Thoracic aorta (tissue), 2 donors: ENCODE measurements at regions not wholly inside any gene's neighbourhood (a gene's known extent, or its start where the extent isn't known, plus 50 kb on each side); places are given as distances from the start of the nearest gene placed in this dataset.

ENCODE experiments used
- ATAC-seq: fragments of 150-250 bp; one replicate; pipeline ENCODE4 v1.8.0; 2017; ENCODE audit warnings: low read depth; ENCODE audit not compliant: insufficient number of reproducible peaks, low FRiP score
- DNase-seq: peaks from one replicate; pipeline ENCODE4 v3.0.0-alpha.2; 2020; ENCODE audit warnings: low spot score
- H3K27ac ChIP-seq, 2 donors: fragments of 200-600 bp; sonication (generic); 1 replicate in 1 of 2; 2 replicates in 1 of 2; pipeline ENCODE4 v1.5.1; 2016; ENCODE audit warnings: mild to moderate bottlenecking in 2 of 2, moderate library complexity in 2 of 2
- H3K27me3 ChIP-seq: fragments of 200-600 bp; sonication (generic); replicated peaks from 2 replicates; pipeline ENCODE4 v1.6.0; 2016; ENCODE audit warnings: mild to moderate bottlenecking; ENCODE audit not compliant: insufficient read depth
- H3K36me3 ChIP-seq: fragments of 200-600 bp; sonication (generic); one replicate; pipeline ENCODE4 v1.5.1; 2016
- H3K4me1 ChIP-seq, 2 donors: fragments of 200-600 bp; sonication (generic); 1 replicate in 1 of 2; 2 replicates in 1 of 2; pipeline versions ENCODE4 v1.5.1 to v1.6.0; 2016; ENCODE audit warnings: low read depth in 2 of 2, mild to moderate bottlenecking in 1 of 2; ENCODE audit not compliant: control insufficient read depth in 1 of 2
- H3K4me3 ChIP-seq: fragments of 200-600 bp; sonication (generic); 2 replicates; pipeline ENCODE4 v1.5.1; 2016; ENCODE audit warnings: mild to moderate bottlenecking
- H3K9me3 ChIP-seq: fragments of 200-600 bp; sonication (generic); 2 replicates; pipeline ENCODE4 v1.5.1; 2016
- TF ChIP-seq, protein P1 (sequence below): fragments of 200-600 bp; sonication (generic); IDR thresholded peaks from one replicate; pipeline ENCODE4 v1.5.1; 2019; ENCODE audit warnings: antibody characterized with exemption

- DNase-seq (no peak), ATAC-seq (no peak)
- no peak overlapping the region for H3K4me3 ChIP-seq
- TF ChIP-seq, protein P1, sequence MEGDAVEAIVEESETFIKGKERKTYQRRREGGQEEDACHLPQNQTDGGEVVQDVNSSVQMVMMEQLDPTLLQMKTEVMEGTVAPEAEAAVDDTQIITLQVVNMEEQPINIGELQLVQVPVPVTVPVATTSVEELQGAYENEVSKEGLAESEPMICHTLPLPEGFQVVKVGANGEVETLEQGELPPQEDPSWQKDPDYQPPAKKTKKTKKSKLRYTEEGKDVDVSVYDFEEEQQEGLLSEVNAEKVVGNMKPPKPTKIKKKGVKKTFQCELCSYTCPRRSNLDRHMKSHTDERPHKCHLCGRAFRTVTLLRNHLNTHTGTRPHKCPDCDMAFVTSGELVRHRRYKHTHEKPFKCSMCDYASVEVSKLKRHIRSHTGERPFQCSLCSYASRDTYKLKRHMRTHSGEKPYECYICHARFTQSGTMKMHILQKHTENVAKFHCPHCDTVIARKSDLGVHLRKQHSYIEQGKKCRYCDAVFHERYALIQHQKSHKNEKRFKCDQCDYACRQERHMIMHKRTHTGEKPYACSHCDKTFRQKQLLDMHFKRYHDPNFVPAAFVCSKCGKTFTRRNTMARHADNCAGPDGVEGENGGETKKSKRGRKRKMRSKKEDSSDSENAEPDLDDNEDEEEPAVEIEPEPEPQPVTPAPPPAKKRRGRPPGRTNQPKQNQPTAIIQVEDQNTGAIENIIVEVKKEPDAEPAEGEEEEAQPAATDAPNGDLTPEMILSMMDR, result no peak
- no peaks in the 10 kb centered on the region for H3K4me1 ChIP-seq
- H3K27me3 ChIP-seq, result no peaks in the 10 kb centered on the region
- no peaks in the 10 kb centered on the region for H3K36me3 ChIP-seq
- no peaks in the 10 kb centered on the region for H3K9me3 ChIP-seq
- no peak overlapping the region for H3K27ac ChIP-seq
These were observed 356.9 kb downstream of the ARL4A start for GRCh38 chr7:13044309-13044708.

- ATAC-seq, result no peak
- no peaks in the 10 kb centered on the region for H3K36me3 ChIP-seq
- H3K4me3 ChIP-seq, result no peak overlapping the region
- TF ChIP-seq, protein P1, result no peak
- DNase-seq, result no peak
- H3K4me1 ChIP-seq, result no peaks in the 10 kb centered on the region
- H3K9me3 ChIP-seq, result no peaks in the 10 kb centered on the region
- H3K27me3 ChIP-seq, result no peaks in the 10 kb centered on the region
- no peak overlapping the region for H3K27ac ChIP-seq
These were observed 359.6 kb downstream of the ARL4A start for GRCh38 chr7:13047061-13047460.

DNA sequence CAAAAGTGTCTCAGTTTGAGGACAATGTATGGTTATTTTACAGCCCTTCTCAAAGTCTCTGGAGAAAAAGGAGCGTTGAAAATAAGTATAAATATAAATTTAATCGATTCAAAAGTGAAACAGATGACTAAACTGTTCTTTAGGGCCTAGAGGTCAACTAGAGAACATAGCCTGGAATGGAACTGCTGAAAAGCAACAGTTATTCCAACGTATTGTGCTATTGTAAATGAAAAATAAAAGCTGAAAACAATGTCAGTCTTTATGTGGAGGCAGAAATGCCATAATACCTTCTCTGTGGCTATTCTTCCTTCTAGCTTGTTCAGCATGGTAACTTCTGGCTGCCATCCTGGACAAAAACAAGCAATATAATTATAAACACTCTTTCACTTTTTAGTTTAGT is 362.5 kb downstream of the ARL4A start:
- Histone ChIP-seq H3K27ac (no peak overlapping the region), H3K4me1 (no peaks in the 10 kb centered on the region), H3K36me3 (no peaks in the 10 kb centered on the region), H3K27me3 (no peaks in the 10 kb centered on the region), H3K9me3 (no peaks in the 10 kb centered on the region), H3K4me3 (no peak overlapping the region)
- no peak for ATAC-seq
- DNase-seq, result no peak
- TF ChIP-seq, protein P1, result no peak

DNA sequence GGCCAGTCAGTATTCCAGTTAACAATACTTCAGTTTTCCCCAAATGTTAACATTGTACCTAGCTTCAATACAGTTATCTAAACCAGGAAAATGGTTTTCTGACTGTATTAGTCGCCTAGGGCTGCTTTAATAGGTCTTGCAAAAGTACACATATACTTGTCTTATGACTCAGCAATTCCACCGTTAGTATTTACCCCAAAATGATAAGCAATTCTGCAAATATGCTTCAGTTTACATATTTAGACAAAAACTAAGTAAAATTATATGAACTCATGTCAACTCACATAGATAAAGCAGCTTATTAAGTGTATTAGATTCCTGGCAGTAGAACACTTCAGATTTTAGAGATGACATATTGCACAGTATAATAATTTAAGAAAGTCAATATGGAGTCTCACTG is 363.3 kb downstream of the ARL4A start:
- Histone ChIP-seq H3K27me3 (no peaks in the 10 kb centered on the region), H3K9me3 (no peaks in the 10 kb centered on the region), H3K4me1 (no peaks in the 10 kb centered on the region), H3K27ac (no peak overlapping the region), H3K36me3 (no peaks in the 10 kb centered on the region), H3K4me3 (no peak overlapping the region)
- DNase-seq (no peak), ATAC-seq (no peak)
- TF ChIP-seq, protein P1, result no peak

DNA sequence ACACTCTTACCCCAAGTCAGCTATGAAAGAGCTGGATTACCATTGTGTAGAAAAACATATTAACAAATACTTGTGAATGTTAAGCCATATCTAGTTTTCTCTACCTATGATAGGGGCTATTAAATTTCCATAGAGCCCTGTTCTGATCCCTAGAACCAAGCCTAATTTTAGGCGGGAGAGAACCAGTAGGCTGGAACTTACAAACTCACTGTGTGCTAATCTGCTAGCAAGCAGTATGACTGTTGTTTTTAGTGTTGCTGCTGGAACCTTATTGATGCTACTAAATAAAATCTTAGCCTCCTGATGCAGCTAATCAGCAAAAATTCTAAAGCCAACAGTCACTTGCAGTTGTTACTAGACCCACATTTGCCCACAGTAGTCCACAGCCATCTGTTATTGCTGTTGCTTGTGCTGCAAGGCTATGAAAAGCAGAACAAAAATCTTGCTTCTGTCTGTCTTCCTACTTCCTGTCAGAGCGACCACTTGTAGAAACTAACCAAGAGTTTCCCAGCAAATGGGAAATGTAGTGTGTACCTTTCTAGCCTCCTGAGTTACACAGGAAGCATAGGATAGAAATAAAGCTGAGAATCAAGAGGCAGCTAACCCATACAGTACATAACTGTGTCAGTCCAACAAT is 368.4 kb downstream of the ARL4A start:
- H3K27ac ChIP-seq, result no peak overlapping the region
- DNase-seq (no peak), ATAC-seq (no peak)
- H3K4me3 ChIP-seq, result no peak overlapping the region
- H3K4me1 ChIP-seq, result no peaks in the 10 kb centered on the region
- H3K9me3 ChIP-seq, result no peaks in the 10 kb centered on the region
- TF ChIP-seq, protein P1, result no peak
- H3K27me3 ChIP-seq, result no peaks in the 10 kb centered on the region
- H3K36me3 ChIP-seq, result no peaks in the 10 kb centered on the region
